GM12878 (cell line): ENCODE measurements at regions not wholly inside any gene's neighbourhood (a gene's known extent, or its start where the extent isn't known, plus 50 kb on each side); places are given as distances from the start of the nearest gene placed in this dataset.

Experiments
- ATAC-seq: fragments of 200-7000 bp; cut with Tn5 transposase; 3 replicates; pipeline ENCODE4 v1.9.1; 2020; ENCODE audit warnings: mild to moderate bottlenecking, moderate library complexity
- BruUV-seq: library from RNA; stranded (reverse); fragments of 400-500 nt; replicated peaks from 2 replicates; lab custom pipeline; 2021; lab: Mats Ljungman, UMichigan
- CTCF ChIA-PET: fragments of 300-600 bp; sonication (Branson Sonifier 250); formaldehyde crosslinking; extraction: SDS; loops from one replicate; lab custom pipeline; 2021; ENCODE audit warnings: inconsistent platforms; lab: Yijun Ruan, JAX
- POLR2A ChIA-PET: fragments of 350-600 bp; formaldehyde crosslinking; extraction: SDS; loops from one replicate; lab custom pipeline; 2021; ENCODE audit warnings: inconsistent platforms; lab: Charles Lee
- RAD21 ChIA-PET: fragments of 300-600 bp; sonication (Branson Sonifier 250); formaldehyde crosslinking; loops from one replicate; lab custom pipeline; 2023; ENCODE audit warnings: antibody characterized with exemption; ENCODE audit not compliant: unreplicated experiment; lab: Charles Lee
- SMC1A ChIA-PET: fragments of 300-600 bp; sonication (Branson Sonifier 250); formaldehyde crosslinking; loops from one replicate; lab custom pipeline; 2023; ENCODE audit not compliant: unreplicated experiment, uncharacterized antibody; lab: Charles Lee
- DNase-seq: peaks from one replicate; pipeline ENCODE4 v3.0.0-alpha.2; 2011; ENCODE audit warnings: low read depth, low spot score
- FAIRE-seq: peaks from 3 replicates; lab custom pipeline; 2011; peaks lifted over from hg19 to GRCh38; lab: Jason Lieb, UNC
- H2AFZ ChIP-seq: 2 replicates; pipeline ENCODE4 v1.6.0; 2011; ENCODE audit warnings: low read depth, low read length, control low read depth; ENCODE audit not compliant: control insufficient read depth
- H3K27ac ChIP-seq: 2 replicates; pipeline ENCODE4 v1.5.1; 2011; ENCODE audit warnings: control low read depth; ENCODE audit not compliant: control insufficient read depth, insufficient read depth
- H3K27me3 ChIP-seq, 2 experiments: replicated peaks in 1 of 2; 2 replicates each; pipeline versions ENCODE4 v1.6.0 to v1.6.1; 2011; ENCODE audit warnings: low read length in 1 of 2; ENCODE audit not compliant: control insufficient read depth in 2 of 2, insufficient read depth in 2 of 2
- H3K36me3 ChIP-seq, 2 experiments: 2 replicates each; pipeline ENCODE4 v1.5.1; 2011; ENCODE audit warnings: low read length in 1 of 2; ENCODE audit not compliant: control insufficient read depth in 2 of 2, insufficient read depth in 2 of 2
- H3K4me1 ChIP-seq: 2 replicates; pipeline ENCODE4 v1.6.1; 2011; ENCODE audit warnings: mild to moderate bottlenecking, low read length, moderate library complexity, mixed read lengths; ENCODE audit not compliant: control insufficient read depth, insufficient read depth
- H3K4me2 ChIP-seq: 2 replicates; pipeline ENCODE4 v1.6.0; 2011; ENCODE audit warnings: control low read depth; ENCODE audit not compliant: control insufficient read depth, insufficient read depth
- H3K4me3 ChIP-seq: fragments of 200-600 bp; sonication (generic); 2 replicates; pipeline ENCODE4 v1.5.1; 2016
- H3K79me2 ChIP-seq: 2 replicates; pipeline ENCODE4 v1.6.0; 2011; ENCODE audit warnings: low read length; ENCODE audit not compliant: control insufficient read depth, insufficient read depth
- H3K9ac ChIP-seq: 2 replicates; pipeline ENCODE4 v1.8.0; 2011; ENCODE audit warnings: low read length, control low read depth, mixed read lengths; ENCODE audit not compliant: control insufficient read depth, insufficient read depth
- H3K9me3 ChIP-seq: replicated peaks from 3 replicates; pipeline ENCODE4 v1.5.1; 2011; ENCODE audit warnings: mild to moderate bottlenecking, low read length; ENCODE audit not compliant: control insufficient read depth, insufficient read depth
- H4K20me1 ChIP-seq: 2 replicates; pipeline ENCODE4 v1.6.0; 2011; ENCODE audit not compliant: control insufficient read depth, insufficient read depth
- BACH1 ChIP-seq: fragments of 450-650 bp; IDR thresholded peaks from 2 replicates; pipeline ENCODE4 v1.6.1; 2017; ENCODE audit warnings: mild to moderate bottlenecking, borderline replicate concordance
- CEBPB ChIP-seq, 2 experiments: fragments of 150-350 bp in 1 of 2; IDR thresholded peaks; 2 replicates each; pipeline ENCODE4 v1.6.1; 2012 to 2014; ENCODE audit warnings: low read depth in 2 of 2, low read length in 2 of 2, borderline replicate concordance in 1 of 2, inconsistent platforms in 1 of 2
- EP300 ChIP-seq, 2 experiments: fragments of 150-350 bp in 1 of 2; IDR thresholded peaks; 2 replicates each; pipeline ENCODE4 v1.6.1; 2011 to 2012; ENCODE audit warnings: low read depth in 2 of 2, low read length in 2 of 2, borderline replicate concordance in 1 of 2, improper control_type of control experiment in 1 of 2, inconsistent platforms in 1 of 2; ENCODE audit not compliant: control insufficient read depth in 1 of 2
- FOXK2 ChIP-seq: fragments of 450-650 bp; IDR thresholded peaks from 2 replicates; pipeline ENCODE4 v1.6.1; 2017; ENCODE audit warnings: mild to moderate bottlenecking, moderate library complexity
- MTA2 ChIP-seq: fragments of 450-650 bp; IDR thresholded peaks from 2 replicates; pipeline ENCODE4 v1.6.1; 2016; ENCODE audit warnings: low read depth, mild to moderate bottlenecking, moderate library complexity
- MYC ChIP-seq: IDR thresholded peaks from 2 replicates; pipeline ENCODE4 v1.6.1; 2011; ENCODE audit warnings: mild to moderate bottlenecking, low read length, moderate library complexity, inconsistent platforms; ENCODE audit not compliant: insufficient read depth, insufficient replicate concordance, insufficient read length, severe bottlenecking
- NFYA ChIP-seq: IDR thresholded peaks from 2 replicates; pipeline ENCODE4 v1.6.1; 2011; ENCODE audit warnings: low read depth, mild to moderate bottlenecking, low read length, improper control_type of control experiment, borderline replicate concordance
- PAX5 ChIP-seq: IDR thresholded peaks from 2 replicates; pipeline ENCODE4 v1.6.1; 2011; ENCODE audit warnings: low read depth, low read length, borderline replicate concordance
- PML ChIP-seq: IDR thresholded peaks from 2 replicates; pipeline ENCODE4 v1.6.1; 2012; ENCODE audit warnings: low read length, inconsistent platforms
- RBBP5 ChIP-seq: fragments of 200-600 bp; sonication (generic); conservative IDR thresholded peaks from 2 replicates; pipeline ENCODE4 v1.6.1; 2016
- RELA ChIP-seq: fragments of 450-650 bp; IDR thresholded peaks from 2 replicates; pipeline ENCODE4 v1.8.0; 2014; ENCODE audit warnings: borderline replicate concordance; ENCODE audit not compliant: partially characterized antibody
- STAT3 ChIP-seq: IDR thresholded peaks from 2 replicates; pipeline ENCODE4 v1.6.1; 2011; ENCODE audit warnings: low read depth, low read length, improper control_type of control experiment
- in situ Hi-C: fragments of 300-500 bp; cut with MboI; formaldehyde crosslinking; loops from 9 replicates; pipeline ENCODE4 v1.14.3; 2018; ENCODE audit warnings: mixed read lengths
- intact Hi-C: fragments of 100-400 bp; cut with micrococcal nuclease; formaldehyde crosslinking; loops from one replicate; pipeline ENCODE4 v1.14.2; 2022; ENCODE audit not compliant: unreplicated experiment
- TF ChIP-seq, protein P1 (sequence below): fragments of 450-650 bp; IDR thresholded peaks from 2 replicates; pipeline ENCODE4 v1.6.1; 2017; ENCODE audit warnings: mild to moderate bottlenecking, low read depth, inconsistent platforms; ENCODE audit not compliant: poor library complexity, severe bottlenecking
- TF ChIP-seq, protein P2 (sequence below): IDR thresholded peaks from 2 replicates; pipeline ENCODE4 v1.6.1; 2011; ENCODE audit warnings: borderline replicate concordance, low read depth, mild to moderate bottlenecking, moderate library complexity, low read length; ENCODE audit not compliant: insufficient read depth, poor library complexity, severe bottlenecking
- TF ChIP-seq, protein P3 (sequence below): fragments of 450-650 bp; IDR thresholded peaks from 2 replicates; pipeline ENCODE4 v1.6.1; 2017; ENCODE audit warnings: borderline replicate concordance
- TF ChIP-seq, protein P4 (sequence below): fragments of 450-650 bp; IDR thresholded peaks from 2 replicates; pipeline ENCODE4 v1.6.1; 2018; ENCODE audit warnings: mild to moderate bottlenecking, low read depth, moderate library complexity; ENCODE audit not compliant: partially characterized antibody

DNA sequence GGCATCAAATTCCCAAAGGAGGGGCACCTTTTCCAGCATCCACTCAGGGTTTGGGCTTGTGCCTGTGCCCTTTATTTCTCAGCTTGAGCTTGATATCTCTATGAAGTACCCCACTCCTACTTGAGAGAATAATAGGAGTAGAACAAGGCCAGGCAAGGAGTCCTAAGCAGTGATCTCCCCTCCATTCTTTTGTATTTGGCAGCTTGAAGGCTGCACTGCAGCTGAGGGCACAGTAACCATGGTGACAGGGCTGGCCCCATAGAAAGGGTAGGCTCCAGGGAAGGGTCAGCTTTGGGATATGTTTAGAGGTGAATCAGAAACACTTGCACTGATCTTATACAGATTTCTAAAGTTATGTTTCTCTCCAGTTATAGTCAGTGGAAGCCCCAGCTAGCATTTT lies 145.4 kb upstream of the SLC24A5 start:
- Histone ChIP-seq H3K4me3 (no peak overlapping the region), H3K9ac (no peak overlapping the region), H3K36me3 (no peaks in the 10 kb centered on the region), H3K27ac (no peak overlapping the region), H3K4me2 (no peak overlapping the region), H3K4me1 (no peaks in the 10 kb centered on the region), H4K20me1 (no peaks in the 10 kb centered on the region), H3K27me3 (peaks cover 0 to 2% of the 10 kb centered on the region in 2 experiments; a peak in 2 of 4 replicates), H2AFZ (no peak overlapping the region), H3K79me2 (no peaks in the 10 kb centered on the region), H3K9me3 (no peaks in the 10 kb centered on the region; the same call in 2 of the 3 replicates)
- in situ Hi-C loops (loop anchor here (25.0 kb wide), 1 partner anchor 1663 kb away; no protein-coding TSS in a partner anchor), intact Hi-C loops (no loop called here)
- RAD21 ChIA-PET: interaction anchor here (1.2 kb wide), 1 partner anchor 63 kb away, joined by 5 read pairs; no protein-coding TSS in a partner anchor
- no TSS peak for BruUV-seq
- FAIRE-seq (no peak), DNase-seq (no peak), ATAC-seq (no peak)
- CTCF ChIA-PET: interaction anchor here (1.3 to 1.6 kb wide), 2 partner anchors 9 to 264 kb away, joined by 3 to 5 read pairs; no protein-coding TSS in a partner anchor
- POLR2A ChIA-PET: no interaction called here
- SMC1A ChIA-PET: interaction anchor here (0.7 to 1.8 kb wide), 4 partner anchors 13 to 302 kb away, joined by 3 to 6 read pairs (median 3); no protein-coding TSS in a partner anchor
- TF ChIP-seq BACH1 (no peak), EP300 (IDR thresholded peaks at IDR 0.05; ENCODE audit: borderline replicate concordance in 1 of 2, control insufficient read depth in 1 of 2, low read depth in 2 of 2, low read length in 2 of 2) (no peak), MYC (no peak), RELA (no peak), NFYA (no peak), STAT3 (no peak), RBBP5 (no peak), PML (no peak), CEBPB (IDR thresholded peaks at IDR 0.05; ENCODE audit: borderline replicate concordance in 1 of 2, low read depth in 2 of 2, low read length in 2 of 2) (no peak), PAX5 (no peak), MTA2 (no peak), FOXK2 (no peak)
- TF ChIP-seq, protein P1, sequence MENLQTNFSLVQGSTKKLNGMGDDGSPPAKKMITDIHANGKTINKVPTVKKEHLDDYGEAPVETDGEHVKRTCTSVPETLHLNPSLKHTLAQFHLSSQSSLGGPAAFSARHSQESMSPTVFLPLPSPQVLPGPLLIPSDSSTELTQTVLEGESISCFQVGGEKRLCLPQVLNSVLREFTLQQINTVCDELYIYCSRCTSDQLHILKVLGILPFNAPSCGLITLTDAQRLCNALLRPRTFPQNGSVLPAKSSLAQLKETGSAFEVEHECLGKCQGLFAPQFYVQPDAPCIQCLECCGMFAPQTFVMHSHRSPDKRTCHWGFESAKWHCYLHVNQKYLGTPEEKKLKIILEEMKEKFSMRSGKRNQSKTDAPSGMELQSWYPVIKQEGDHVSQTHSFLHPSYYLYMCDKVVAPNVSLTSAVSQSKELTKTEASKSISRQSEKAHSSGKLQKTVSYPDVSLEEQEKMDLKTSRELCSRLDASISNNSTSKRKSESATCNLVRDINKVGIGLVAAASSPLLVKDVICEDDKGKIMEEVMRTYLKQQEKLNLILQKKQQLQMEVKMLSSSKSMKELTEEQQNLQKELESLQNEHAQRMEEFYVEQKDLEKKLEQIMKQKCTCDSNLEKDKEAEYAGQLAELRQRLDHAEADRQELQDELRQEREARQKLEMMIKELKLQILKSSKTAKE: no peak
- TF ChIP-seq, protein P2, sequence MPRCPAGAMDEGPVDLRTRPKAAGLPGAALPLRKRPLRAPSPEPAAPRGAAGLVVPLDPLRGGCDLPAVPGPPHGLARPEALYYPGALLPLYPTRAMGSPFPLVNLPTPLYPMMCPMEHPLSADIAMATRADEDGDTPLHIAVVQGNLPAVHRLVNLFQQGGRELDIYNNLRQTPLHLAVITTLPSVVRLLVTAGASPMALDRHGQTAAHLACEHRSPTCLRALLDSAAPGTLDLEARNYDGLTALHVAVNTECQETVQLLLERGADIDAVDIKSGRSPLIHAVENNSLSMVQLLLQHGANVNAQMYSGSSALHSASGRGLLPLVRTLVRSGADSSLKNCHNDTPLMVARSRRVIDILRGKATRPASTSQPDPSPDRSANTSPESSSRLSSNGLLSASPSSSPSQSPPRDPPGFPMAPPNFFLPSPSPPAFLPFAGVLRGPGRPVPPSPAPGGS: no peak
- TF ChIP-seq, protein P3, sequence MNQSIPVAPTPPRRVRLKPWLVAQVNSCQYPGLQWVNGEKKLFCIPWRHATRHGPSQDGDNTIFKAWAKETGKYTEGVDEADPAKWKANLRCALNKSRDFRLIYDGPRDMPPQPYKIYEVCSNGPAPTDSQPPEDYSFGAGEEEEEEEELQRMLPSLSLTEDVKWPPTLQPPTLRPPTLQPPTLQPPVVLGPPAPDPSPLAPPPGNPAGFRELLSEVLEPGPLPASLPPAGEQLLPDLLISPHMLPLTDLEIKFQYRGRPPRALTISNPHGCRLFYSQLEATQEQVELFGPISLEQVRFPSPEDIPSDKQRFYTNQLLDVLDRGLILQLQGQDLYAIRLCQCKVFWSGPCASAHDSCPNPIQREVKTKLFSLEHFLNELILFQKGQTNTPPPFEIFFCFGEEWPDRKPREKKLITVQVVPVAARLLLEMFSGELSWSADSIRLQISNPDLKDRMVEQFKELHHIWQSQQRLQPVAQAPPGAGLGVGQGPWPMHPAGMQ: no peak
- TF ChIP-seq, protein P4, sequence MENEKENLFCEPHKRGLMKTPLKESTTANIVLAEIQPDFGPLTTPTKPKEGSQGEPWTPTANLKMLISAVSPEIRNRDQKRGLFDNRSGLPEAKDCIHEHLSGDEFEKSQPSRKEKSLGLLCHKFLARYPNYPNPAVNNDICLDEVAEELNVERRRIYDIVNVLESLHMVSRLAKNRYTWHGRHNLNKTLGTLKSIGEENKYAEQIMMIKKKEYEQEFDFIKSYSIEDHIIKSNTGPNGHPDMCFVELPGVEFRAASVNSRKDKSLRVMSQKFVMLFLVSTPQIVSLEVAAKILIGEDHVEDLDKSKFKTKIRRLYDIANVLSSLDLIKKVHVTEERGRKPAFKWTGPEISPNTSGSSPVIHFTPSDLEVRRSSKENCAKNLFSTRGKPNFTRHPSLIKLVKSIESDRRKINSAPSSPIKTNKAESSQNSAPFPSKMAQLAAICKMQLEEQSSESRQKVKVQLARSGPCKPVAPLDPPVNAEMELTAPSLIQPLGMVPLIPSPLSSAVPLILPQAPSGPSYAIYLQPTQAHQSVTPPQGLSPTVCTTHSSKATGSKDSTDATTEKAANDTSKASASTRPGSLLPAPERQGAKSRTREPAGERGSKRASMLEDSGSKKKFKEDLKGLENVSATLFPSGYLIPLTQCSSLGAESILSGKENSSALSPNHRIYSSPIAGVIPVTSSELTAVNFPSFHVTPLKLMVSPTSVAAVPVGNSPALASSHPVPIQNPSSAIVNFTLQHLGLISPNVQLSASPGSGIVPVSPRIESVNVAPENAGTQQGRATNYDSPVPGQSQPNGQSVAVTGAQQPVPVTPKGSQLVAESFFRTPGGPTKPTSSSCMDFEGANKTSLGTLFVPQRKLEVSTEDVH: no peak
